Stimulated activated CD4-positive, alpha-beta T cell treated with anti-CD3 and anti-CD28 coated beads, Interleukin-15, amount 100 ng/mL, for 24 hours (primary cell): ENCODE measurements at regions not wholly inside any gene's neighbourhood (a gene's known extent, or its start where the extent isn't known, plus 50 kb on each side); places are given as distances from the start of the nearest gene placed in this dataset.
A peak's percentile ranks its signal among the peaks of the same experiment; 100 is the strongest.
"Not testable (repeated sequence)": the region's sequence is repeated elsewhere in the genome, so short reads cannot be mapped to it uniquely, and the experiment has no call there.

Experiments
- DNase-seq: peaks from one replicate; pipeline ENCODE4 v3.0.0-alpha.2; 2020

- not testable (repeated sequence) for DNase-seq
Observed at GRCh38 chr10:93127642-93128215, 54.0 kb downstream of the CYP26A1 start.

DNA sequence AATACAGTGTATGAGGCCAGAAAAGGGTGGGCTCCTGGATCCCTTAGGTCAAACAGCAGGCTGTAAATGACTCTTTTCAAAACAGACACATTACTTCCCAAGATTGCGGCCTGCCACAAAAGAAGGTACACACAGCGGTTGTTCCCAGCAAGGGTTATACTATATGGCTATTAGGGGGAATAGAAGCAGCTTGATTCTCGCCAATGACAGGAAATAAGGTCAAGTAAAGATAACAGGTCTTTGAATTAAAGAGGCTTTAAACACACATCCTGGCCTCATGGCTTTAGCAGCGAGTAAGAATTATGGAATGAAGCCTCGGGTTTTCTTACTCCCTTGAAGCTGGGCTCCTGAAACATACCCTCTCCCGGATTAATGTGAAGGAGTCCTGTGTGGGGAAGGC is 58.3 kb downstream of the CYP26A1 start:
- DNase-seq, result no peak

DNA sequence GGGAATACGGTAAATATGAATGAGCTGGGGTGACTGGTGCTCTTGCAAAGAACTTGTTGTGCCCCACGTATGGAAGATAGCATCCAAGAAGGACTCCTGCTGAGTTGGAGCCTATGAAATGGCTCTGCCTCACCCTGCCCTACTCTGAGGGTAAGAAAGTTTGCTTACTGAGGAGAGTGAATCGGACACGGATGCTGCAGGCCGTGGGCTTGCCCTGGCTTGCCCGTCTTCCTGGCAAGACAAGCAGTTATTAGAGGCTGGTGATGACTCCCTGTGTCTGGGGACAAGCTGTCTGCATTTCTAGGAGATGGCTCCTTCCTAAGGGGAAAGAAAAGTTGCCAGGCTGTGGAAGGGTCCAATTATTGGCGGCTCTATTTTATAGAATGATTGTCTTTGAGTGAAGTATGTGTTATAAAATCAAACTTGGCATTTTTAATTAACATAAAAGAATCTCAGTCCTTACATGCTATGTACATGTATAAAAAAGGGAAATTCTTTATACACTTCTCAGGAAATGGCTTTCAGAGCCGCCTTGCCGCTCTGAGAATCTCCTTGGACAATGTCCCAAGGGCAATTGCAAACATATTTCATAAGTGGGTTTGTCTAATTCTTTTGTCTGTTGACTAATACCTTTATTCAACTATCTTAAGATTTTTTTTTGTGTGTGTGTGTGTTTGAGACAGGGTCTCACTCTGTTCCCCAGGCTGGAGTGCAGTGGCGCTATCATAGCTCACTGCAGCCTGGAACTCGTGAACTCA is 64.6 kb downstream of the CYP26A1 start:
- no peak for DNase-seq

DNA sequence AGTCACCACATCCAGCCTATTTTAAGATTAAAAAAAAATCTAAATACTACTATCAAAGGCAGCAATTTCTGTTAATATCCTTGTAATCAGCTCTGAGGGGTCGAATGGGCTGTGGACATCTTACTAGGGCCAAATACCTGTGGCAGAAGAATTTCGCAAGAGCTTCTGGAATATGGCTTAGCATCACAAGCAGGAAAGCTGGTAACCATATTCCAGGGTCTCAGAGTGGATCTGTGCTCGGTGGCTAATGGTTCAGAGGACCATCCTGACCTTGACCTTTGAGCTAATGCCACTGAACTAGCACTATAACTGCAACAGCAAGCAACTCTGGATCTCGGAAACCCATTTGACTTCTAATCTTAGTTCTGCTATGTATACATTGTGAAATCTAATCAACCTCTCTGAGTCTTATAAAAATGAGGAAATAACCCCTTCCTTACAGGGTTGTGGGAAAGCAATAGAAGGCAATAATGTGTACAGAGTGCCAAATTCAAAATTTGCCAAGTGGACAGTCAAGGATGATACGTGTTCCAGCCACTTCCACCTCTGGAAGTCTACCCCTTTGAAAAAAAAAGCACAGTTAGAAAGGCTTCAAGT is 65.5 kb downstream of the CYP26A1 start:
- no peak for DNase-seq

- no peak for DNase-seq
Observed at GRCh38 chr10:93142534-93142933, 68.8 kb downstream of the CYP26A1 start.

DNA sequence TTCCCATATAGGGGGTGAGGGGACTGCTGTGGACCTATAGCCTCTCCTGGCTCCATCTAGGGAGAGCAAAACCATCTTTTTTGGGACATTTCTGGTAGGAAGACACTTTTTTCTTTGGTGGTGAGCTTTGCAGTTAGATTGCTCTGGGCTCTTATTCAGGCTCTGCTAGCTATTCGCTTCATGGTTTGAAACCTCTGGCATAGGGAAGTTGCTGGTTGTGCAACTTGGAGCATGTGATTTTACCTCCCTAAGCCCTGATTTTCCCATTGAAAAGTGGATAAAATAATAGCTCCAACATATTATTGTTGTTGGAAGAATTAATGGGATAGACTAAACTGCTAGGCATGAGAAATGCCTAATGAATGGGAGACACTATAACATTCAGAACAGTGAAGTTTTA is 69.6 kb downstream of the CYP26A1 start:
- no peak for DNase-seq

- no peak for DNase-seq
Observed at GRCh38 chr10:93146336-93146735, 72.6 kb downstream of the CYP26A1 start.

DNA sequence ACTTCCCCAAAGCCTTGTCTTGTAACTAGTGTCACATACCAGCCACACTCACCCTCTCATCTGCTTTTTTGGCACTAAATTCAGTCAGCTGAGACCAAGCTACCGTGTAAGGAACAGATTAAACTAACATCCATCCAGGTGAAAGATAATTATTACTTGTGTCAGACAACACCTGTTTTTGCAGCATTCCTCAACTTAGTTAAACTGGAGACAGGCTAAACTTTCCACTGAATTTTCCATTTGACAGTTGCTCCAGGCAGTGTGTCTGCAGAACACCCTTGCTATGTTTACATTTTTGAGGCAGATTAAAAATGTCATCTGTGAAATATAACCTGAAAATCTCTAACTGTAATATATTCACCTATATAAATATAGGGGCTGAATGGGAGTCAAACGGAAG is 73.6 kb downstream of the CYP26A1 start:
- DNase-seq, result no peak

- DNase-seq, result no peak
Observed at GRCh38 chr10:93148476-93148875, 74.8 kb downstream of the CYP26A1 start.

GRCh38 chr10:93149761-93150160 is 76.1 kb downstream of the CYP26A1 start:
- no peak for DNase-seq

GRCh38 chr10:93150289-93150688 is 76.6 kb downstream of the CYP26A1 start:
- DNase-seq, result peak; percentile 35

GRCh38 chr10:93150990-93151547 is 77.4 kb downstream of the CYP26A1 start:
- no peak for DNase-seq

- DNase-seq, result no peak
Observed at GRCh38 chr10:93152136-93152535, 78.4 kb downstream of the CYP26A1 start.

DNA sequence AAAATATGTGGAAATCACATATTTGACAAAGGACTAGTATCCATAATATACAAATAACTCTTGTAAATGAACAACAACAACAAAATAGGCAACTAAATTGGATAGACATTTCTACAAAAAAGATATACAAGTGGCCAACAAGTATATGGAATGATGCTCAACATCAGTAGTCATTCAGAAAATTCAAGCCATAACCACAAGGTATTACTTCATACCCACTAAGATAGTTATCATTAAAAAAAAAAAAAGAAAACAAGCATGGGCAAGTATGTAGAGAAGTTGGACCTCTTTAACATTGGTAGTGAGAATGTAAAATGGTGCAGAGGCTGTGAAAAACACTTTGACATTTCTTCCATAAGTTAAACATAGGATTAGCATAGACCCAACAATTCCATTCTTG is 80.8 kb downstream of the CYP26A1 start:
- DNase-seq, result no peak

- no peak for DNase-seq
Observed at GRCh38 chr10:93160140-93160539, 86.4 kb downstream of the CYP26A1 start.

DNA sequence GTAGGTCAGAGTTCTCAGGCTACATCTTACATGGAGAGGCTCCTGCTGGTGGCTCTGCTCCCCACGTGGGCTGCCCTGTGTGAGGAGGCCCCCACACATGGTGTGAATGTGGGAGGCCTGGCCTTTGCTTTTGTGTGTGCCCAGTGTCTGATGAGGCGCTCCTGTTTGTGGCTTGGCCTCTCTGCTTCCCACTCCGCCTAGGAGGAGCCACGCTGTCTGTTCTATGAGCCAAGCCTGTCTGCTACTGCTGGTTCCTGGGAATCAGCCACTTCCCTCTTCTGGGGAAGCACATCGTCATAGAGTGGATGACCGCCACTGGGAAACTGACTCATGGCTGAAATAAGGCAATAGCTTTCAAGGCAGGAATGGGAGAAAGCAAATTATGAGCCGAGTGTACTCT is 87.1 kb downstream of the CYP26A1 start:
- no peak for DNase-seq

DNA sequence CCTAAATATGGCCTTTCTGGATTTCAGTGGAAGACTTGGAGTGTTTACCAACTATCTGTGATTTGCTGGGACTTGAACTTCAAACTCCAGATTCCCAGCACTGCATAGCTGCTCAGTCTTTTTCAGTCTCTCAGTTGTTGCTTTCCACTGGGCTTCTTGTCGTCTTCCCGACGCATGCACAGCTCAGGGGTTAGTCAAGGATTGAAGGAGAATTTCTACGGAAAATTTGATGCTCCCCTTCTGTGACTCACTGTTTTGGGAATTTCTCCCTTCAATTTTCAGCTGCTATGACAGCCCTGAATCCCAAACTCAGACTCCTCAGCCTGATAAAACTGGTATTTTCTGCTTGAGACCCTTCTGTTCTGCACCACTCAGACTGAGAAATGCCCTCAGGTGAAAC is 91.7 kb downstream of the CYP26A1 start:
- DNase-seq, result no peak

- no peak for DNase-seq
Observed at GRCh38 chr10:93166134-93166533, 92.4 kb downstream of the CYP26A1 start.

DNA sequence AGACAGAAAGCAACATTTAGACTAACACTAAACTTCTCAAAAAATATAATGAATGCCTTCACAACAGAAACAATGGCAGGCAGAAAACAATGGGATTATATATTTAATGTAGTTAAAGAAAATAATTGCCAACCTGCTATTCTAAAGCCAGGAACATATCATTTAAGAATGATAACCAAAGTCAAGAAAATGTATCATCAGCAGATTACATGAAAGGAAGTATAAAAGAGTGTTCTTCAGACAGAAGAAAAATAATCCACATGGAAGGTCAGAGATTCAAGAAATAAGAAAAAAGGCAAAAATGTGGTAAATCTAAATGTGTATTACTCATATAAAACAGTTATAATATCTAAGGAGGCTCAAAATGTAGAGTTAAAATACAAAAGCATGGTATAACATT is 98.1 kb downstream of the CYP26A1 start:
- DNase-seq, result no peak

GRCh38 chr10:93173967-93174845 is 100.5 kb downstream of the CYP26A1 start:
- no peak for DNase-seq

DNA sequence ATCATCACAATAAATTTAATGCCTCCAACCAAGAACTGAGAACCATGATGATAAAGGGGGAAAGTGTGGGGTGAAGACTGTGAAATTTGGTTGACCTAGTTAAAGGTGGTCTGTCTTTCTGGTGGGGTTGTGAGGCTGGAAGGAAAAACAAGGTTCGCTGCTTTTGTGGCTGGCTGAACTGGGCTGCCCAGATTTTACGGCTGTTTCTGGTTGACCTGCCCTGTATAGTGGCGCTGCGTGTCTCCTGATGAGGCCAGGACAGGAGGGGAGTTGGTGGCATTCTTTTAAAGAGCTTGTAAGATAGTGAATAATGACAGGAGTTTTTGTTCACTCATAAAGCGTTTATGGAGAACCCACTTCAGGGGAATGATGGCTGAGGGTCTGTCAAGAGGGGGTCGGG is 101.8 kb downstream of the CYP26A1 start:
- DNase-seq, result no peak

DNA sequence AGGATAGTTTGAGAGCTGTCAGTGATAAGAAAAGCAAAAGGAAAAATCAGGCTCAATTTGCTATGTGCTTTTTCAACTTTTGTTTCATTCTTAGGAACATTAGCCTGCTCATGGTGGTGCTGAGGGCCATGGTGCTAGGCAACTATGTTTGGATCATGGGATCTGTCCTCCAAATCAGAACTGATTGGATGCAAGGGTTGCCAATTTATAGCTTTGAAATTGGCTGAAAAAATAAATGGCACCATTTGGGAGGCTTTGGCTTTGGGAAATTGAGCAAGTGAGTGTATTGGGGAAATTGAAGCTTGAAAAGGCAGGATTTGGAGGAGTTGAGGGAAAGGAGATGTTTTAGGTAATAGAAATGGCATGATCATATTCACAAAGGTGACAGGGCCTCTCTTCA is 103.8 kb downstream of the CYP26A1 start:
- no peak for DNase-seq

DNA sequence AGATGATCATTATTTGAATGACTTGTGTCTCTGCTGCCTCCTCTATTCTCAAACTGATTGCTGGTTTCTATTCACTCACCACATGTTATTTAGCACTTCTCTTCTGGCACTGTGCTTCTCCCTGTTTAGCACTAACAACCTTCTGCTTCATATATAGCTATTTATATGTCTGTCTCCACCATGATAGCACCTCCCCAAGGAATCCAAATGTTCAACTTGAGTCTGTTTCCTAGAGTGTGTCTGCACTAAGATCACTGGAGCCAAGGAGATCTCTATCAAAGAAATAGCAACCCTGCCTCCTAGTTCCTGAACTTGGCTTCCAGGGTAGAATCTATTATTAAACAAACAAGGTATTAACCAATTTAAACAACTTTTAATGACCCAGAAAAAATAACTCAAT is 104.5 kb downstream of the CYP26A1 start:
- DNase-seq, result no peak
